Body of pancreas (tissue), 4 donors: ENCODE measurements at regions not wholly inside any gene's neighbourhood (a gene's known extent, or its start where the extent isn't known, plus 50 kb on each side); places are given as distances from the start of the nearest gene placed in this dataset.

Source experiments
- CTCF ChIP-seq, 7 experiments: fragments of 450-650 bp in 4 of 7; fragments of 200-600 bp in 3 of 7; sonication (generic) in 3 of 7; IDR thresholded peaks; one replicate each; pipeline ENCODE4 v1.5.1; 2016 to 2019; ENCODE audit warnings: antibody characterized with exemption in 7 of 7
- POLR2A ChIP-seq, 3 donors: fragments of 450-650 bp; IDR thresholded peaks; one replicate each; pipeline ENCODE4 v1.6.1; 2016; ENCODE audit warnings: antibody characterized with exemption in 3 of 3, mild to moderate bottlenecking in 2 of 3

GRCh38 chr20:6691516-6691915 lies 76.0 kb upstream of the BMP2 start:
- TF ChIP-seq POLR2A (IDR thresholded peaks at IDR 0.05), result no peak
- no peak for TF ChIP-seq CTCF (IDR thresholded peaks at IDR 0.05)
